Stimulated activated CD4-positive, alpha-beta T cell treated with anti-CD3 and anti-CD28 coated beads, TNF-alpha, amount 100 ng/mL, for 24 hours (primary cell): ENCODE measurements at regions not wholly inside any gene's neighbourhood (a gene's known extent, or its start where the extent isn't known, plus 50 kb on each side); places are given as distances from the start of the nearest gene placed in this dataset.
"Not testable (repeated sequence)": the region's sequence is repeated elsewhere in the genome, so short reads cannot be mapped to it uniquely, and the experiment has no call there.

Source experiments
- DNase-seq, 3 experiments: peaks; one replicate each; pipeline ENCODE4 v3.0.0-alpha.2; 2020; ENCODE audit warnings: low read depth in 3 of 3

DNA sequence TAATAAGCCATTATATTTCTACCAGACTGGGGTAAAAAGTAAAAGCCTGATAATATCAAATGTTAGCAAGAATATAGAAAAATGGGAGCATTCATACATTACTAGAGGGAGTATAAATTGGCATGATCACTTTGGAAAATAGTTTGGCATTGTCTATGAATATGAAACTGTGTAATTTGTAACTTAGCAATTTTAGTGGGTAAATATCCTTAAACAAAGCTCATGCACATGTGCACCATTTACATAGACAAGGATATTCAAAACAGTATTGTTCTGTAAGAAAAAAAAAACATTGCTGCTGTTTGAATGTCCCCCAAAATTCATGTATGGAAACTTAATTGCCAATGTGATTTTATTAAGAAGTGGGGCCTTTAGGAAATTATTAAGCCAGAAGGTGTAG, 166.4 kb upstream of the SLC27A6 start:
- no peak for DNase-seq

DNA sequence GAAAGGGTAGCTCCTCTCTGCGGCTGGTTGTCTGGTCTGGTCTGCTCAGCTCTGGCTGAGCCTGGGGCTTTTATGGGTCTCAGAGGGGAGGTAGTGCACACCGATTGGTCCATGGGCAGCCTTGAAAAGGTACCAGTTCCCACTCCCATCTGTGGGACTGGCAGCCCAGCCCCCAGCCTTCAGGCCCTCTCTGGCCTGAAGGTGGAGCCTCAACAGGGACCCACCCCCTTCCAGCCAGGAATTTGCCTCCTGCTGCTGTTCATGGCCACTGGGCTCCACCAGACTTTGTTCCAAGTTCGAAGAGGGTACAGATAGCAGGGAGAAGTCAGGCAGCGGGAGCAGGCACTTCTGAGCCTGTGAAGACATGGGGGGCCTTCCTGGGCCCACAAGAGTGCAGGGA, 165.3 kb upstream of the SLC27A6 start:
- DNase-seq = no peak

DNA sequence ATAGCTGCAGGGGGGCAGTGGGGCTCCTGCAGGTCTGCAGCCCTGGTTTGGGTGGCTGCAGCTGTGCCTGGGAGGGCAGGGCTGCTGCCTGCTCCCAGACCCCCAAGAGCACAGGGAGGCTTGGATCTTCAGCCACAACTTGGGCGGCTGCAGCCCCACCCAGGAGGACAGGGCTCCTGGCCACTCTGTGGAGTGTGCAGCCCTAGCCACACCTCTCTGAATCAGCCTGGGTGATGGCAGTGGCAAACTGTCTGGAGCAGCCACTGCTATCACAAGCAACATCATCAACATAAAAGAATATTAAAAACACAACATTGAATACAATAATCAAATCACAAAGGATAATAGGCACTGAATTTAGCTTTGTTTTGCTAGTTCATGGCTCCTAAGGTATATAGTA, 164.9 kb upstream of the SLC27A6 start:
- DNase-seq = no peak

DNA sequence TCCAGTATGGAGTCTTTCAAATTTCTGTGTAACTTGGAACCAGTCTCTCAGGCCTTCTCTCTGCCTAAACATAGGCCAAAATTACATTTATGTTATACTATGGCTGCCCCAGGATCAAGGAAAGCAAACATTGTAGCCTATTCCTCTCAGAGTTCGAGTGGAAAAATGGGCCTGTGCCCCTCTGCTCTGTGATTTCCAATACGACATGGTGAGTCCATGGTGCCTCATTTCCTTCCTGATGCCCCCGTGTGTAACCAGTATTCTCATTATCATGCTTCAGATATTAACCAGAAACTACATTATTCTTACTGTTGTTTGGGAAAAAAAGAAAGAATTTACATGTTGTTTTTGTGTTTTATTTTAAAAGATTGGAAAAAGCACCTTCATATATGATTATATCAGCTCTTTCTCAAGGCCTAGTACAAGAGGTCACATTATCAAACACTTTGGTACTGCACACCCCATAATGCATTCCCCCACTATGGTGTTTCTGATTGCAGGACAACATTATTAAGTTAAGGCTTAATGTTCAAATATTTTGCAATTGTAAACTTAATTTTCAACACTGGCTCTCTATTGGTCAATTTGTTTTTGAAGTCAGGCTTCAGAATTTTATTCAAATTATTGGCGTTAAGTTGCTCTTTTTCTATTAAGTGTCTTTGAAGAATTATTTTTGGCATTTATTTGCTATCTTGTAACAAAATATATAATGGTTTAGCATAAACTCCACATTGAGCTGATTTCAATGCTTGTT, 151.8 kb upstream of the SLC27A6 start:
- no peak for DNase-seq

DNA sequence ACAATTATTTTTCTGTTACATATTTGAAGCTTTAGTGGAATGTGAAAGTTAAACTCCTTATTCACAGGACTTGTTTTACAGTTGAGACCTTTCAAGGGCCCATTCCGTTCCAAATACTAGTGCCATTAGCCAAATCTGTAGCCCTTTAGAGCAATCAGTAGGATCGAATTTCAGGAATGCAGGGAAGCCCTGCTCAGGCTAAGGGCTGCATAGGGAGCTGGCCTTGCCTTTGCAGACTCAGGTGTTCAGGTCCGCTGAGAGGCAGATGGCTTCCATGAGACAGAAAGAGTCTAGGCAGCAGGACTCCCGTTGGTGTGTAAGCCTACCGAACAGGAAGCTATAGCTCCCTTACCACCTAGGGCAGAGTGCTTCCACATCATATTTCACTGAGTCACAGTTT, 150.1 kb upstream of the SLC27A6 start:
- DNase-seq = no peak

DNA sequence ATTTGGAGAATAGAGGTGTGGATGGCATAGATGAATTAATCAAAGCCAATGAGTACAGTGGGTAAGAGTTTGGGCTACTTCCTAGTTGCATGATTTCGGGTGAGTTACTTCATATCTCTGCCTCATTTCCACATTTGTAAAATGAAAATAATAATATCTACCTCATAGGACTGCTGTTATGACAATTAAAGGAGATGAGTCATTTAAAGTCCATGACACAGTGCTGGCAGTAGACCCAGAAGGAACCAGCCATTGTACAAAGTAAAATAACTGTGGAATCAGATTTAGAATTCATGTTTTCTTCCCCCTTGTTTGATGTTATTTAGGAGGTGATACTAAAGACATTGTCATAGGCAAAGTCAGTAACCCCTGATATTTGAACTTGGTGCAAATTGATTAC, 139.5 kb upstream of the SLC27A6 start:
- no peak for DNase-seq

DNA sequence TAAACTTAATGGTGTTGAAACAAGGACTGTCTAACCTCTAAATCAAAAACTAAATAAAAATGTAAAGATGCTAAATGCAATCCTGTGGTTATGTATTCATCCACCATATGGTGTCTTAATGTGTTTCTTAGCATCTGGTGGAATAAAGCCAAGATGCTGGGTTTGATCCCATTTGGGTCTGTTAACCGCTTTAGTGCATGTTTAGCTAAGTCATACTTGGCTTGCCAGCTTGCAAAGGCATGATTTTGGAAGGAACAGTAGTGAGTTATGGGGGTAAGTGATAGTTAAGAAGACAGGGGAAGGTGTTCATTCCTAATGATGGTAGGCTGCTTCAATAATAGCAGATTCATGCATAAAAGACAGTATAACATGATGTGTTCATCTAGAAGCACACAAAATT, 139.0 kb upstream of the SLC27A6 start:
- DNase-seq = no peak

DNA sequence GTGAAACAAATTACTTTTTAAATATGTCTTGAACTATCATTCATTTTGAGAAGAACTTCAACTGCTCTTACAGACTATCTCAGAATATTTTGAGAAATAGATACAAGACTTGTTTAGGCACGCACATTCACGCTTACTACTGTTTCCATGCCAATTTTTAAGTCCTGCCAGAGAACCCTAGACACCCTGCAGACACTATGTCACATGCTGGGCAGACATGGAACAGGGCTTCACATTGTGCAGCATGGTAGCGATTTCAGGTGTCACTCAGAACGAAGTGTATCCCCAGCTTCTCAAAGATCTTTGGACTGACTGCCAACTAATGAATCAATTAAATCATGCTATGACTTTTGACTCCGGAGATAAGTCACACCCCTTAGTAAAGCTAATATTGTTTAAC, 128.7 kb upstream of the SLC27A6 start:
- no peak for DNase-seq

DNA sequence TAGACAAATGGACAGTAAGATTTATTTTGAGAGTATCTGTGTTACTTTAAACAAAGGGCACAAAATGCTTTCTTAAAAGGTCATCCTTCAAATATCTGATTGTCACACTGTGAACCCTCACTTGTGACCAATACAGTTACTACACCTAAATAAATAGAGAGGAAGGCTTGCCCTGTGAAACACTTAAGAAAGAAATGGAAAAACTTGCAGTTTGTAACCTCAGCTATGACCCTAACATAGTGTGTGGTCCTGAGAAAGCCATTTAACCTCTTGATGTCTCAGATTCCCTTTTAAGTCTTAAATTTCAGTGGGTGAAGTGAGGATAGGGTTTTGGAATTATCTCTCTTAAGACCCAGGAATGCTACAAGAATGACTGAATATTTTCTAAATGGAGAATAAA, 126.7 kb upstream of the SLC27A6 start:
- DNase-seq = no peak

DNA sequence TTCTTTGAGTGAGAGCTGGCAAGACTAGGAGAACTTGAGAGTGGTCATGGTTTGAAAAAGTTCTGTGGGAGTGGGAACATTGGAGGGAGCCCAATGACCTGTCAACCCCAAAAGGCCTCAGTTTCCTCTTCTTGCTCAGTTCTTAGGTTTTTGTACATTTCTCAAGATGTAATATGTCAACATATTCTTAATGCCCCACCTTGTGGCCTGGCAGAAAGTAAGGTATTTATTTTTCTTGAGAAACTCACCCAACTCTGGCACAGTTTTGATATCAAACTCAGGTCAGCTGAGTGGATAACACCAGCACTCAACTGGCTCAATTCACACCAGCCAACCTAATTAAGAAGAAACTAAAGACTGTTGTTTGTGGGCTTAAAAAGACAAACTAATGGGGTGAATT, 123.0 kb upstream of the SLC27A6 start:
- no peak for DNase-seq

DNA sequence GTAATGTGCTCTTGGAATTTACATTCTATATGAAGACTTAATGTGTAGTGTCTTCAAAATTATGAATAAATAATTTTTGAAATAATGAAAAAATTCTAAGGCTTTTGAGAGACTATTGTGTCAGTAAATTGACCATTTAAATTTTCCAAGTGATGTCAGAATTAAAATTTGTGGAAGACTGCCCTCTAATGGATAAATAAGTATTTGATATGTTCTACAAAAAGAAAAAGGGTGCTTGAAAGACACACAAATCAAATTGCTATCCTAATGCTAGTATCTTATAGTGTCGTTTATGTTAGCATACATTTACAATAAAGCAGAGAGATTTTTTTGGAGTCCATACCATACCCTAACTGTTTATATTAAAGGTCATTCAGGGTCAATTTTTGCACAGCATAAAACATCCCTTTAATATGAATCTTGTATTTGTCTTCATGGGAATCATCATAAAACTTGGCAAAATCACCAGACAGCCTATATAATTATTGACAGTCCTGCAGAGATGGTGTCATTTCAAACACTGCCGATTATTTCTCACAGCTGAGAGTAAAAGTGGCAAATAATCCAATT, 120.8 kb upstream of the SLC27A6 start:
- DNase-seq = no peak

DNA sequence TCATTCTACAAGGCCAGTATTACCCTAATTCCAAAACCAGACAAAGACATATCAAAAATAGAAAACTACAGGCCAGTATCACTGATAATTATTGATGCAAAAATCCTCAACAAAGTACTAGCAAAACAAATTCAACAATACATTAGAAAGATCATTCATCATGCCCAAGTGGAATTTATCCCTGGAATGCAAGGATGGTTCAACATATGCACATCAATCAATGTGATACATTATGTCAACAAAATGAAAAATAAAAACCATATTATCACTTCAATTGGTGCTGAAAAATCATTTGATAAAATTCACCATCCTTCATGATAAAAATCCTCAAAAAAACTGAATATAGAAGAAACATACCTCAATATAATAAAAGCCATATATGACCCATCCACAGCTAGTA, 115.2 kb upstream of the SLC27A6 start:
- no peak for DNase-seq

DNA sequence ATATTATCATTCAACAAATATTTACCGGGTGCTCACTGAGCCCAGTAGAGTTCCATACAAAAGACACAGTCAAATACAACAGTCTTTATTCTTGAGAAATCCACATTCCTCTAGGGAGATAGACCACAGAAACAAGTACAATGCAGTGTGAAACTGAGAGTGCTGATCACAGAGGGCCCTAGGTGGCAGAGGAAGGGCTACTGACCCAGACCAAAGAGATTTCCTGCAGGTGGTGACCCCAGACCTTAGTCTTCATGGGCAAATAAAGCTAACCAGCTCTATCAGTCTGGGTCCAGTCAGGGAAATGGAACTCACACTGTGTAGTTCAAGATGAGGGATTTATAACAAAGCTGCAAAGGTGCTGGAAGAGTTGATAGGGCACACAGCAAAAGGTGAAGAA, 110.4 kb upstream of the SLC27A6 start:
- DNase-seq = no peak

DNA sequence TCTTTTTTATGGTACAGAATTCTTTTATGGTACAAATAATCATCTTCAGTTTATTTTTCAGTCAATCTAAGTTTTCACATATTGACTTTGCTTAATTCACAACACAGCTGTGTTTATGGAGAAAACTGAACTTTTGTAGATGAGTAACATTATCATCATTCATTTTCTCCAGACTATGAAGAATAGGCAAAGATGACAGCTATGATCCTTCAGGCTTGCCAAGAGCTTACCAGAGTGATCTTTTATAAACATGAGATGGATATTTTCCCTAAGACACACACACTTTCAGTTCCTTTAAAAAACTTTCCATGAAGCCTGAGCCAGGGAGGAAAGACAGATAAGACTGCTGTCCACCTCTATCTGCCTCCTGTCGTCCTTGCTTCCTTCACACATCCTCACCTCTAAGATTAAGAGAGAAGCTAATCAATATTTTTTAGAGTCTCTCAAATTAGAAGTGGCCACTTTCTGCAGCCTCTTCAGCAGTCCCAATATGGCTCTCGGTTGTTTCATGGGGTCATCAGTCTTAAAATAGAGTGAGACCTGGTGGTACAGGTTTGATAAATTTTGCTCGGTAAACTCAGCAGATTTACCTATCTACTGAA, 108.1 kb upstream of the SLC27A6 start:
- DNase-seq = no peak

DNA sequence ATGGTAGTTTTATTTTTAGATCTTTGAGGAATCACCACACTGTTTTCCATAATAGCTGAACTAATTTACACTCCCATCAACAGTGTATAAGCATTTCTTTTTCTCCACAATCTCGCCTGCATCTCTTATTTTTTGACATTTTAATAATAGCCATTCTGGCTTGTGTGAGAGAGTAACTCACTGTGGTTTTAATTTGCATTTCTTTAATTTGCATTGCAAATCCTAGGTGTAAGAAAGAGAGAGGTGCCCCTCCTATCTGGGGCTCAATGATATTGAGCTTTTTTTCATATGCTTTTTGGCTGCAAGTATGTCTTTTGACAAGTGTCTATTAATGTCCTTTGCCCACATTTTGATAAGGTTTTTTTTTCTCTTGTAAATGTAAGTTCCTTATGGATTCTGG, 106.3 kb upstream of the SLC27A6 start:
- no peak for DNase-seq

DNA sequence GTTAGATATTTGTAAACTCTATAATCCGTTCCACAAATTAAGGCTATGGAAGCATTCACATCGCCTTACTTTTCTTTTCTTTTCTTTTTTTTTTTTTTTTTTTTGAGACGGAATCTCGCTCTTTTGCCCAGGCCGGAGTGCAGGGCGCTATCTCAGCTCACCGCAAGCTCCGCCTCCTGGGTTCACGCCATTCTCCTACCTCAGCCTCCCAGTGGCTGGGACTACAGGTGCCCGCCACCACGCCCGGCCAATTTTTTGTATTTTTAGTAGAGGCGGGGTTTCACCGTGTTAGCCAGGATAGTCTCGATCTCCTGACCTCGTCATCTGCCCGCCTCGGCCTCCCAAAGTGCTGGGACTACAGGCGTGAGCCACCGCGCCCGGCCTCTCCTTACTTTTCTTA, 104.1 kb upstream of the SLC27A6 start:
- DNase-seq = not testable (repeated sequence)

DNA sequence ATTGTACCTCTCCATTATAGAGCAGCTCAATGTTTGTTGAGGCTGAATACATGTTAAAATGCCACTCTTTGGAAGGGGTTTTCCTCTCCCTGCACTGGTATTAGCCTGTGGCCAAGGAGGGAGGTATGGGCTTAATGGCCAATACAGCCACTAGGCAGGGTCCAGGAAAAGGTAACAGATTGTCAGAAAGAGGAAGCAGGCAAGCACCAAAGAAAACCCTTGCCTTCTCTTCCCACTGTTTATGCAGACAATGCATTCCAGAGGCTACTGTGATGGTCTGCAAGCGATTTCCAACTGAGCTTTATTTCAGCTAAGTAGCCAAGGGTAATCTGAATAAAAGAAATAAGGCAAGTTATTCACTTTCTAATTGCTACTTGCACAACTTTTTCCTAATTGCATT, 95.3 kb upstream of the SLC27A6 start:
- DNase-seq = no peak

DNA sequence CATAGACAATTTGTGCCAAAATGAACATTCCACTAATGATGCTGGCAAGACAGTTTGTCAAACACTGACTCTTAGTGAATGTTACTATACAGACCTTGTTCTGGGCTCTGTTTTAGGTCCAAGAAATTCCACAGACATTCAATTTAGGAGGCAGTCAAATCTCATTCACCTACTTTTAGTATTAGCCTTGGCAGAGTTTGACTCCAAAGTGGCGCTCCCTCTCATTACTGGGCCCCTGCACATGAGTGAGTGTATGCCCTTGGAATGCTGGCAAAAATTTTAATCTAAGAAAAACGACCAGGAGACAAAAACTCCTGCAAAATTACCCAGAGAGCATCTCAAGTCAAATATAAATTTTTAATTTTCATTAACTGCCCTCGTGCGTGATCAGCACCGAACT, 94.9 kb upstream of the SLC27A6 start:
- DNase-seq = no peak

DNA sequence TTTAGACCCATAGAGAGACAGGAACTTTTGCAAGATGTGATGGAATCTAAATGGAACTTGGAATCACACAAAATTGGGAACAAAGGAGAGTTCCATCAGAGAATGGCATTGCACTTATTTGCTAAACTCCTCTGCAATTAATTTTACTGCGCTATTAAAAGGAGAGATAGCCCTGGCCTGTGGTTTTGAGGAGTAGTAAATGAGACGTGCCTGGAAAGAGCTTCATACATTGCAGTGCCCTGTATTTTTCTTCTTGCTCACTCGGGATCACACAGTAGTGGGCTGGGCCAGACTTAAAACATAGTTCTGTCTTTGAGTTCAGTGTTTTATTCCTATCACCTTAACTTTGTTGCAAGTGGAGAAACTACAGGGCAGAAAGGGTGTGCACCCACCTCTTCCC, 94.4 kb upstream of the SLC27A6 start:
- no peak for DNase-seq

DNA sequence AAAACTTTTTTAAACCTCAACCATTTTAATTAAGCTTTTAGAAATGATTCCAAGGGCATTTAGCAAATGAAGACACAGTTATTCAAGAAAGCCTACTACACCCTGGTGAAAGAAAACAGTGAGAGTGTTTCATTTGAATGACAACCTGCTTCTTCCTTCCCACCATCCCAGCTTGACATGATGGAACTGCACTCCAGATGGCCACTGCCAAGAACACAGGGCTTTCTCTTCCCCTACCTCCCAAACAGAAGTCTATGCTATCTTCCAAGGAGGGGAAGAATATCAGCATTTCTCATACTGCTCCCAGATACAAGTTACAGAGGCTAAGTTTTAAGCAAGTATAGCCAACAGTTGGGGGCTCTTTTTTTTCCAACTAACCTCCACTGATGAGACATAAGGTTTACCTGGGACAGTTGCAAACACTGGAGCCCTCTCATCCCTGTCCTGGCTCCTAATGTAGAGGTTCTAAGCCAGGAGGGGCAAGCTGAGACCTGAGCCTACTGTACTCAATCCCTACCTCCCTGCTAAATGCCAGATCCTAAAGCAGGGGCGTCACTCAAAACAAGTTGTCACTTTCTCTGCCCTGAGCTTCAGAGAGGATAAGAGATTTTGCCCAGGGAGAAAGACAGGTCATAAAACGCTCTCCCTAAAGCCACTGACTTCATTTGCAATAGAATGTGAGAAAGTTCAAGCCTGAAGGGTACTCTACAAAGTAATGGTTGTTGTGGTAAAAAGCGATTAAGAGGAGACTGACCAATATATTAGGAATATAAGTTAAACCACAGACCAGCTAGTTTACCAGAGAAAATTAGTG, 88.5 kb upstream of the SLC27A6 start:
- no peak for DNase-seq

DNA sequence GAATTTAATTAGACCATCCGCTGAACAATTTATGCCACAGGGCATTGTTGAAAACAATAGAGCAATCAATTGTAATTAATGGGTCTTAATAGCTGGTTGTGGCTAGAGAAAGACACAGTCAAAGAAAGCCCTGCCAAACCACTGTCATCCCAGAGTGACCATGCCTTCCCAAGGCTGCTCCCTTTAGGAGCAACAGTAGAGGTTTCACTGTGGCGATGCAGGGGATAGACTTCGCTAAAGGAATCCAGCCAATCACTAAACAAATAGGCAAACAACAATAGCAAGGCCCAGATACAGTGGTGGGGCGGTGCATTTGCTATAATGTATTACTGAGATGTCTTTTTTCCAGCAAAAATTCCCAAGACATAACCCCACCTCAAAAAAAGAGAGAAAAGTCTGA, 87.8 kb upstream of the SLC27A6 start:
- no peak for DNase-seq

DNA sequence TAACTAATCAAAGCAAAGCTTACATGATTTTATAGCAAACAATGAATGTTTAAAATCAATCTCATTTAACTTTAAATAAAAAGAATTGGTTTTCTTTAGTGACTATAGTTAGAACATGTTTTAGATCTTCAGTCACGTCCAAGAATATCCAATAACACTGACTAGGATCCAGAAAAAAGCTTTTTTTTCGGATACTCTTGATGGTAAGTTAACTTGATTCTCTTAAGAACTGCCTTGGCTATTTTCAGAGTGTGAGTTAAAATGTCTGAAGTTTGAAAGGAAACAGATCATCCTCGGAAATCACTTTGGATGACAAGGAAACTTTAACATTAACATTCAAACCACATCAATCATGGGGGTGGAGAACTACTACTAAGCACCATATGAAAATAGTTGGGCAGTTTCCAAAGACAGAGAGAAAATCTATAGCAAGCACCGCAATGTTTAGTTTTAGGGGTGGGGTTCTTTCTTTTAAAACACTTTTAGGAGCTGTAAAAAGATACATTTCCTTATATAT, 83.7 kb upstream of the SLC27A6 start:
- DNase-seq = no peak
